Mesothelial cell of epicardium (in vitro differentiated cells): ENCODE measurements at regions not wholly inside any gene's neighbourhood (a gene's known extent, or its start where the extent isn't known, plus 50 kb on each side); places are given as distances from the start of the nearest gene placed in this dataset.

ENCODE experiments used
- DNase-seq, 2 experiments: peaks; one replicate each; pipeline ENCODE4 v3.0.0; 2021; ENCODE audit warnings: low spot score in 2 of 2; ENCODE audit not compliant: unreplicated experiment in 2 of 2
- H3K27ac Mint-ChIP-seq: 2 replicates; pipeline ENCODE4 v1.8.0; 2021; ENCODE audit warnings: mixed read lengths
- H3K27me3 Mint-ChIP-seq: 2 replicates; pipeline ENCODE4 v1.8.0; 2021; ENCODE audit warnings: low read depth, mixed read lengths
- H3K36me3 Mint-ChIP-seq: 2 replicates; pipeline ENCODE4 v1.8.0; 2021; ENCODE audit warnings: mixed read lengths
- H3K4me1 Mint-ChIP-seq: 2 replicates; pipeline ENCODE4 v1.8.0; 2021; ENCODE audit warnings: mixed read lengths
- H3K4me3 Mint-ChIP-seq: 2 replicates; pipeline ENCODE4 v1.8.0; 2021; ENCODE audit warnings: mild to moderate bottlenecking, moderate library complexity, mixed read lengths
- H3K9me3 Mint-ChIP-seq: 2 replicates; pipeline ENCODE4 v1.8.0; 2021; ENCODE audit warnings: mixed read lengths
- TF ChIP-seq, protein P1 (sequence below): fragments of 200-600 bp; sonication (generic); IDR thresholded peaks from one replicate; pipeline ENCODE4 v1.5.0; 2021; ENCODE audit warnings: antibody characterized with exemption; ENCODE audit not compliant: unreplicated experiment

DNA sequence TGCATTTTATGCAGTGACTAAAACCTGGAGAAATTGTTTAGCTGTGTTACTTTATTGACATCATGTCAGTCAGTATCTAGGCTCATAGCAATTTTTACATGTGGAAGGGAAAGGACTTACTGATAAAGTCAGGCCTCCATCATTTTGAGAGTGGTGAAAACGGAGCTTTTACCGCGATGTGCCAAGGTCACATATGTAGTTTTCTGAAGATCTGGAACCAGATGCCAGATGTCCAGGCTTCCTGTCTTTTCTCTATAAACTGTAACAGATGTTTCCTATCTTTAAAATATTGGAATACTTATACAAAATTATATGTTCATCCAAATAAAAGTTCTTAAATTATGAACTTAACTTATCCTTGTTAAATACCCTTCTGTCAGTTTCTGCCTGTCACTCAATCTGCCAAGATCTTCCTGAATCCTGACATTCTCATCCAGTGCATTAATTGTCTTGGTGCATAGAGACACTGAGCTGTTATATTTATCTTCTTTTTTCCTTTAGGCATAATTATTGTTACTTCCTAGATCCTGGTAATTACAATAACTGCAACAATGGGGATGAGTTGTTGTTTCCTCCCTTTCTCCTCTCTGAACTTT is 1646.2 kb upstream of the TENM3 start:
- Mint-ChIP-seq H3K9me3 (peaks cover 10% of the 10 kb centered on the region), H3K36me3 (peaks cover 10% of the 10 kb centered on the region), H3K27me3 (no peaks in the 10 kb centered on the region), H3K4me1 (peaks cover 23% of the 10 kb centered on the region), H3K27ac (peak overlapping the region; percentile 64), H3K4me3 (no peak overlapping the region)
- DNase-seq, result no peak
- TF ChIP-seq, protein P1, sequence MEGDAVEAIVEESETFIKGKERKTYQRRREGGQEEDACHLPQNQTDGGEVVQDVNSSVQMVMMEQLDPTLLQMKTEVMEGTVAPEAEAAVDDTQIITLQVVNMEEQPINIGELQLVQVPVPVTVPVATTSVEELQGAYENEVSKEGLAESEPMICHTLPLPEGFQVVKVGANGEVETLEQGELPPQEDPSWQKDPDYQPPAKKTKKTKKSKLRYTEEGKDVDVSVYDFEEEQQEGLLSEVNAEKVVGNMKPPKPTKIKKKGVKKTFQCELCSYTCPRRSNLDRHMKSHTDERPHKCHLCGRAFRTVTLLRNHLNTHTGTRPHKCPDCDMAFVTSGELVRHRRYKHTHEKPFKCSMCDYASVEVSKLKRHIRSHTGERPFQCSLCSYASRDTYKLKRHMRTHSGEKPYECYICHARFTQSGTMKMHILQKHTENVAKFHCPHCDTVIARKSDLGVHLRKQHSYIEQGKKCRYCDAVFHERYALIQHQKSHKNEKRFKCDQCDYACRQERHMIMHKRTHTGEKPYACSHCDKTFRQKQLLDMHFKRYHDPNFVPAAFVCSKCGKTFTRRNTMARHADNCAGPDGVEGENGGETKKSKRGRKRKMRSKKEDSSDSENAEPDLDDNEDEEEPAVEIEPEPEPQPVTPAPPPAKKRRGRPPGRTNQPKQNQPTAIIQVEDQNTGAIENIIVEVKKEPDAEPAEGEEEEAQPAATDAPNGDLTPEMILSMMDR, result no peak

DNA sequence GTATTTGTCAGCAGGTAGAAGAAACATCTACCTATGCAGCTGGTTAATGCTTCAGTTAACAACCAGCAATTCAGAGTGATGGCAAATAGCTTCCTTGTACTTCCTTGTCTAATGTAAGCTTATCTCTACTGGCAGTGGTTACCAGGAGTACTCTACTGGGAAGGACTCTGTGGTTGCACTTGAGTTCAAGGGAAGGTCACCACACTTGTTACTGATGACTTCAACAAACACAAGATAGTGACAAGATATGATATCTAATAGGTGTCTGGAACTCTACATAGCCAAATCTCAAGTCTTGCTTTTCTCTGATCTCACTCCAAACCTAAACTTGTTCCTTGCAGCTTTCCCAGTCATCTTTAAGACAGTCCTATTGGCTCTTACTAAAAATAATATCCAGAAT is 1644.9 kb upstream of the TENM3 start:
- Mint-ChIP-seq H3K4me1 (peaks cover 23% of the 10 kb centered on the region), H3K9me3 (peaks cover 5% of the 10 kb centered on the region)

DNA sequence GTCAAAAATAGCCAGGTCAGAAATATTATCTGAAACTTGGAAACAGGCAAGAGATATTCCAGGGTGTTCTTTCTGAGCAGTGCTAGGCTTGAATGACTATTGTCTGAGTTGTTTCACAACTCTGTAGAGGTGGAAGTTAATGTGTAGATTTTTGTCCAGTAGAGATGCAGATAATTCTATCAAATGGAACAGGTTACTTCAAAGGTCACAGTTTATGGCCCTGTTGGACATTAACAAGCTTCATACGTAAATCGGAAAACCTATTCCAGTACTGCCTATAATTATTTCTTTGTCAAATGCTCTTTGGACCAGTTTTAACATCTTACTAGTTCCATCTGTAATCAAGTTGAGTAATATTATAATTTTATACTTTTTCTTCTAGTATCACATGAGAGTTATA is 1639.4 kb upstream of the TENM3 start:
- peaks cover 4% of the 10 kb centered on the region for H3K4me1 Mint-ChIP-seq
- H3K27ac Mint-ChIP-seq, result no peak overlapping the region
- H3K36me3 Mint-ChIP-seq, result no peaks in the 10 kb centered on the region
- H3K4me3 Mint-ChIP-seq, result no peak overlapping the region
- no peaks in the 10 kb centered on the region for H3K27me3 Mint-ChIP-seq
- TF ChIP-seq, protein P1, result no peak
- no peaks in the 10 kb centered on the region for H3K9me3 Mint-ChIP-seq
- no peak for DNase-seq

More for the DNA sequence above, 1644.9 kb upstream of the TENM3 start:
- Mint-ChIP-seq H3K27me3 (no peaks in the 10 kb centered on the region), H3K27ac (no peak overlapping the region), H3K36me3 (peaks cover 6% of the 10 kb centered on the region), H3K4me3 (no peak overlapping the region)
- no peak for DNase-seq
- TF ChIP-seq, protein P1, result no peak

DNA sequence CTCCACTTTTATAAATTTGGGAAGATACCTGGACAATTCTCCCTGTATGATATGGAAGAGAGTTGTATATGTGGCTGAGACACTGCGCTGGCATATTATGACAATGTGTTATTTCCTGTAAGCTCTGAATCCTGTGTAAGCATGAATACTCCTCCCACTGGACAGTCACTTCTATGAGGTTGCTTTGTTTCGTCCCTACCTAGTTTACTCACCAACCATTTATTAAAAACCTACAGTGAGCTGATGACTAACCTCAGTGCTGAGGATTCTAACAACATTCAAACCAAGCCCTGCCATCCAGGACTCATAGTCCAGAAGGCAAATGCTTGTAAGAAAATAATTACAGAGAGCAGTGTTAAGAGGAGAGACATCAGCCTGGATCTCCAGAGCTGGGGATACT is 1632.9 kb upstream of the TENM3 start:
- Mint-ChIP-seq H3K27me3 (no peaks in the 10 kb centered on the region), H3K9me3 (no peaks in the 10 kb centered on the region)
- DNase-seq, result no peak

DNA sequence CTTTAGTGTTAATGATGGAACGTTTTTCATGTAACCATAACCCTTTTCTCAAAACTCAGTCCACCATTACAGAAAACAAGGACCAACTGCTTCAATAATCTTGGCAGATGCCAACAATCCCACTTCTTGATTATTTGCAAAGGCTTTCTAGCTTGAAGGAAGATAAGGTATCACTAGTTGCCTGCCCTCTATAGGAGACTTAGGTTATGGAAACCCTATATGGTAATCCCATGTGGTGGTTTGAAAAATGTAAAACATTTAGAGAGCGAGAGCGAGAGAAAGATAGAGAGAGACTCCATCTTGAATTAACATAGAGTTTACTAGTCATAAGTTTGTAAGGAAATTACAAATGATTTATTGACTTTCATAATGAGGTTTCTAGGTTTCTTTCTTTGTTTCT is 1627.5 kb upstream of the TENM3 start:
- TF ChIP-seq, protein P1, result no peak
- H3K27ac Mint-ChIP-seq, result no peak overlapping the region
- no peaks in the 10 kb centered on the region for H3K36me3 Mint-ChIP-seq
- no peaks in the 10 kb centered on the region for H3K9me3 Mint-ChIP-seq
- peaks cover 2% of the 10 kb centered on the region for H3K4me1 Mint-ChIP-seq
- no peaks in the 10 kb centered on the region for H3K27me3 Mint-ChIP-seq
- no peak for DNase-seq
- H3K4me3 Mint-ChIP-seq, result no peak overlapping the region

More for the DNA sequence above, 1632.9 kb upstream of the TENM3 start:
- Mint-ChIP-seq H3K36me3 (no peaks in the 10 kb centered on the region), H3K4me3 (no peak overlapping the region), H3K27ac (no peak overlapping the region), H3K4me1 (peaks cover 7% of the 10 kb centered on the region)
- TF ChIP-seq, protein P1, result no peak

DNA sequence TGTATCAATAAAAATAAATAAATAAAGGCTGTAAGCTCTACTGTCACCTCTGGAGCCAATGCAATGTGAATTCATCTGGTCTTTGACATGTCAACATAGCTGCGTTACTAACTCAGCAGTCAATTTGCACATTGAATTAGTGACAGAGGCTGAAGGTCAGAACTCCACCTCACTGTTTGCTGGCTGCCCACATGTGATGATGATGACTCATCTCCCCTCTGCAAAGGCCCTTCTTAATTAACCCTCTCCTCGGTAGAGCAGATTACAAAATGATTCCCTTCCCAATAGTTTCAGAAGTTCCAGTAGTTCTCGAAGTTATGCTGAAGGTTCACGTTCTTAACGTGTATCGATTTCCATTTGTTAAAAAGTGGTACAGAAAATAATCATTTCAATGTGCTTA is 1626.0 kb upstream of the TENM3 start:
- DNase-seq, result no peak
- TF ChIP-seq, protein P1, result no peak
- no peaks in the 10 kb centered on the region for H3K36me3 Mint-ChIP-seq
- no peak overlapping the region for H3K4me3 Mint-ChIP-seq
- no peaks in the 10 kb centered on the region for H3K9me3 Mint-ChIP-seq
- H3K27me3 Mint-ChIP-seq, result no peaks in the 10 kb centered on the region
- no peak overlapping the region for H3K27ac Mint-ChIP-seq
- H3K4me1 Mint-ChIP-seq, result no peaks in the 10 kb centered on the region
